Neural cell (in vitro differentiated cells): ENCODE measurements at regions not wholly inside any gene's neighbourhood (a gene's known extent, or its start where the extent isn't known, plus 50 kb on each side); places are given as distances from the start of the nearest gene placed in this dataset.

Experiments used
- H2AFZ ChIP-seq: fragments of 200-600, 300-800 bp; sonication (generic), shearing (Covaris generic); 2 replicates; pipeline ENCODE4 v1.6.0; 2014; ENCODE audit warnings: low read depth, mild to moderate bottlenecking, antibody characterized with exemption, low read length, moderate library complexity
- H3F3A ChIP-seq: fragments of 200-600 bp; shearing (Covaris generic); 2 replicates; pipeline ENCODE4 v1.6.1; 2016; ENCODE audit warnings: mild to moderate bottlenecking, moderate library complexity, mixed read lengths, antibody characterized with exemption, low read length; ENCODE audit not compliant: insufficient read depth, poor library complexity, severe bottlenecking
- H3K27ac ChIP-seq: fragments of 200-600, 300-800 bp; sonication (generic), shearing (Covaris generic); 2 replicates; pipeline ENCODE4 v1.5.1; 2014; ENCODE audit warnings: mild to moderate bottlenecking, low read length, moderate library complexity
- H3K27me3 ChIP-seq: fragments of 300-800, 200-600 bp; sonication (generic), shearing (Covaris generic); 2 replicates; pipeline ENCODE4 v1.6.0; 2014; ENCODE audit warnings: mild to moderate bottlenecking, low read depth, low read length, moderate library complexity; ENCODE audit not compliant: insufficient read depth
- H3K36me3 ChIP-seq: fragments of 300-800, 200-600 bp; sonication (generic), shearing (Covaris generic); 2 replicates; pipeline ENCODE4 v1.5.1; 2014; ENCODE audit warnings: mild to moderate bottlenecking, antibody characterized with exemption, low read length, moderate library complexity; ENCODE audit not compliant: insufficient read depth
- H3K4me2 ChIP-seq: fragments of 300-800, 200-600 bp; sonication (generic), shearing (Covaris generic); 2 replicates; pipeline ENCODE4 v1.6.0; 2014; ENCODE audit warnings: mild to moderate bottlenecking, low read length
- H3K4me3 ChIP-seq: fragments of 300-800, 200-600 bp; sonication (generic), shearing (Covaris generic); 2 replicates; pipeline ENCODE4 v1.5.1; 2014; ENCODE audit warnings: mild to moderate bottlenecking, low read length, moderate library complexity
- H3K79me2 ChIP-seq: fragments of 200-600 bp; shearing (Covaris generic); replicated peaks from 2 replicates; pipeline ENCODE4 v1.6.0; 2014; ENCODE audit warnings: mild to moderate bottlenecking, low read length, moderate library complexity; ENCODE audit not compliant: insufficient read depth
- H3K9ac ChIP-seq: fragments of 300-800, 200-600 bp; sonication (generic), shearing (Covaris generic); 2 replicates; pipeline ENCODE4 v1.6.1; 2016; ENCODE audit warnings: mild to moderate bottlenecking, low read length, mixed read lengths
- H3K9me2 ChIP-seq: fragments of 200-600 bp; shearing (Covaris generic); 2 replicates; pipeline ENCODE4 v1.6.1; 2016; ENCODE audit warnings: mild to moderate bottlenecking, low read length, mixed read lengths; ENCODE audit not compliant: insufficient read depth
- H3K9me3 ChIP-seq: fragments of 200-600, 300-800 bp; sonication (generic), shearing (Covaris generic); 2 replicates; pipeline ENCODE4 v1.6.1; 2016; ENCODE audit warnings: mild to moderate bottlenecking, mixed run types, low read length, moderate library complexity, mixed read lengths
- H4K20me1 ChIP-seq: fragments of 200-600 bp; shearing (Covaris generic); 2 replicates; pipeline ENCODE4 v1.6.1; 2016; ENCODE audit warnings: mild to moderate bottlenecking, mixed run types; ENCODE audit not compliant: insufficient read depth
- EP300 ChIP-seq: fragments of 450-650 bp; conservative IDR thresholded peaks from 2 replicates; pipeline ENCODE4 v1.6.1; 2014; ENCODE audit warnings: antibody characterized with exemption, mild to moderate bottlenecking, moderate library complexity; ENCODE audit not compliant: poor library complexity, severe bottlenecking
- EZH2 ChIP-seq: fragments of 200-600, 300-800 bp; shearing (Covaris generic), sonication (generic); IDR thresholded peaks from 2 replicates; pipeline ENCODE4 v1.6.1; 2014; ENCODE audit warnings: antibody characterized with exemption, low read length, borderline replicate concordance, mild to moderate bottlenecking; ENCODE audit not compliant: insufficient read depth, poor library complexity, severe bottlenecking
- MXI1 ChIP-seq: fragments of 450-650 bp; conservative IDR thresholded peaks from 2 replicates; pipeline ENCODE4 v1.6.1; 2014; ENCODE audit warnings: antibody characterized with exemption, mild to moderate bottlenecking; ENCODE audit not compliant: poor library complexity, severe bottlenecking
- POLR2AphosphoS5 ChIP-seq: IDR thresholded peaks from 2 replicates; pipeline ENCODE4 v1.6.1; 2012
- RAD21 ChIP-seq: fragments of 450-650 bp; conservative IDR thresholded peaks from 2 replicates; pipeline ENCODE4 v1.6.1; 2014; ENCODE audit warnings: antibody characterized with exemption, mild to moderate bottlenecking, moderate library complexity
- SMC3 ChIP-seq: fragments of 450-650 bp; conservative IDR thresholded peaks from 2 replicates; pipeline ENCODE4 v1.6.1; 2014; ENCODE audit warnings: antibody characterized with exemption, mild to moderate bottlenecking, moderate library complexity; ENCODE audit not compliant: poor library complexity
- TAF1 ChIP-seq: IDR thresholded peaks from 2 replicates; pipeline ENCODE4 v1.6.1; 2012; ENCODE audit warnings: low read depth
- TF ChIP-seq, protein P1 (sequence below): IDR thresholded peaks from 2 replicates; pipeline ENCODE4 v1.6.1; 2012; ENCODE audit warnings: borderline replicate concordance
- TF ChIP-seq, protein P2 (sequence below): fragments of 450-650 bp; IDR thresholded peaks from 2 replicates; pipeline ENCODE4 v1.5.1; 2014; ENCODE audit warnings: antibody characterized with exemption, mild to moderate bottlenecking, moderate library complexity; ENCODE audit not compliant: poor library complexity, severe bottlenecking

DNA sequence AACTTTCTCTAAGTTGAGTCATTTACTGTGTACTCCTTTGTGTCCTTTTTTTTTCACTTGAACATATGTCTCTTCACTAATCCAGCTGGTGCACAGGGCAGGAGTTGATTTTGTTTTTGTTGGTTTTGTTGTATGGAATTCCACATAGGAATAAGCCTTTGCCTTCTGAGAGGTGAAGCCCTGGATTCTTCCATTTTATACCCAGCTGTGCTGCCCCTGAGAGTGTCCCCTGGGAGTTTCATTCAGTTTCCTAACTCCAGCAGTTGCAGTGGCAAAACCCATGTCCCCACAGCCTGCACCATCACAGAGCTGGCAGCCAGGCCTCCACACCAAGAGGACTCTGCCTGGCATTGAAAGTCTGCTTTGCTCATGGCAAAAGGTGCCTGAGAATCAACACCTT, 107.3 kb upstream of the SYNDIG1 start:
- no peaks in the 10 kb centered on the region for H3F3A ChIP-seq
- no peak overlapping the region for H3K4me3 ChIP-seq

DNA sequence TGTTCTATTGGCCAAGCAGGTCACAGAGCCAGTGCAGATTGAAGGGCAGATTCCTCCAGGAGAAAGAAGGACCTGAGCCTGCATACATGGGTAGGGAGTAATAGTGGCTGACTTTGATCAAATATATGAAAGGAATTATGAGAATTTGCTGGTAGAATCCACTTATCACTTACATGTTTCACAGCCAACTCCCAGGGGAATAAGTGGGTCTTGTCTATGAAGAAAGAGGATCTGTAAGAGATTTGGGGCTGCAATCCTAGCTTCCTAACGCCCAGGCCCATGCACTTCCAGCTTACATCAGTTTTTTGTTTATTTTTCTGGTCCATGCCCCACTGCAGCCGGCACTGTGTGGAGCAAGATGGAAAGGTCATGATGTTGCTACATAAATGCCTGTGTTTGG, 107.9 kb upstream of the SYNDIG1 start:
- H3F3A ChIP-seq: no peaks in the 10 kb centered on the region
- H3K9me2 ChIP-seq: no peaks in the 10 kb centered on the region
- H3K27ac ChIP-seq: no peak overlapping the region
- no peaks in the 10 kb centered on the region for H4K20me1 ChIP-seq
- H3K27me3 ChIP-seq: no peaks in the 10 kb centered on the region
- TF ChIP-seq MXI1 (no peak), EZH2 (no peak), SMC3 (no peak), TAF1 (no peak), POLR2AphosphoS5 (no peak), RAD21 (no peak), EP300 (no peak)
- TF ChIP-seq, protein P1, sequence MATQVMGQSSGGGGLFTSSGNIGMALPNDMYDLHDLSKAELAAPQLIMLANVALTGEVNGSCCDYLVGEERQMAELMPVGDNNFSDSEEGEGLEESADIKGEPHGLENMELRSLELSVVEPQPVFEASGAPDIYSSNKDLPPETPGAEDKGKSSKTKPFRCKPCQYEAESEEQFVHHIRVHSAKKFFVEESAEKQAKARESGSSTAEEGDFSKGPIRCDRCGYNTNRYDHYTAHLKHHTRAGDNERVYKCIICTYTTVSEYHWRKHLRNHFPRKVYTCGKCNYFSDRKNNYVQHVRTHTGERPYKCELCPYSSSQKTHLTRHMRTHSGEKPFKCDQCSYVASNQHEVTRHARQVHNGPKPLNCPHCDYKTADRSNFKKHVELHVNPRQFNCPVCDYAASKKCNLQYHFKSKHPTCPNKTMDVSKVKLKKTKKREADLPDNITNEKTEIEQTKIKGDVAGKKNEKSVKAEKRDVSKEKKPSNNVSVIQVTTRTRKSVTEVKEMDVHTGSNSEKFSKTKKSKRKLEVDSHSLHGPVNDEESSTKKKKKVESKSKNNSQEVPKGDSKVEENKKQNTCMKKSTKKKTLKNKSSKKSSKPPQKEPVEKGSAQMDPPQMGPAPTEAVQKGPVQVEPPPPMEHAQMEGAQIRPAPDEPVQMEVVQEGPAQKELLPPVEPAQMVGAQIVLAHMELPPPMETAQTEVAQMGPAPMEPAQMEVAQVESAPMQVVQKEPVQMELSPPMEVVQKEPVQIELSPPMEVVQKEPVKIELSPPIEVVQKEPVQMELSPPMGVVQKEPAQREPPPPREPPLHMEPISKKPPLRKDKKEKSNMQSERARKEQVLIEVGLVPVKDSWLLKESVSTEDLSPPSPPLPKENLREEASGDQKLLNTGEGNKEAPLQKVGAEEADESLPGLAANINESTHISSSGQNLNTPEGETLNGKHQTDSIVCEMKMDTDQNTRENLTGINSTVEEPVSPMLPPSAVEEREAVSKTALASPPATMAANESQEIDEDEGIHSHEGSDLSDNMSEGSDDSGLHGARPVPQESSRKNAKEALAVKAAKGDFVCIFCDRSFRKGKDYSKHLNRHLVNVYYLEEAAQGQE: no peak
- TF ChIP-seq, protein P2, sequence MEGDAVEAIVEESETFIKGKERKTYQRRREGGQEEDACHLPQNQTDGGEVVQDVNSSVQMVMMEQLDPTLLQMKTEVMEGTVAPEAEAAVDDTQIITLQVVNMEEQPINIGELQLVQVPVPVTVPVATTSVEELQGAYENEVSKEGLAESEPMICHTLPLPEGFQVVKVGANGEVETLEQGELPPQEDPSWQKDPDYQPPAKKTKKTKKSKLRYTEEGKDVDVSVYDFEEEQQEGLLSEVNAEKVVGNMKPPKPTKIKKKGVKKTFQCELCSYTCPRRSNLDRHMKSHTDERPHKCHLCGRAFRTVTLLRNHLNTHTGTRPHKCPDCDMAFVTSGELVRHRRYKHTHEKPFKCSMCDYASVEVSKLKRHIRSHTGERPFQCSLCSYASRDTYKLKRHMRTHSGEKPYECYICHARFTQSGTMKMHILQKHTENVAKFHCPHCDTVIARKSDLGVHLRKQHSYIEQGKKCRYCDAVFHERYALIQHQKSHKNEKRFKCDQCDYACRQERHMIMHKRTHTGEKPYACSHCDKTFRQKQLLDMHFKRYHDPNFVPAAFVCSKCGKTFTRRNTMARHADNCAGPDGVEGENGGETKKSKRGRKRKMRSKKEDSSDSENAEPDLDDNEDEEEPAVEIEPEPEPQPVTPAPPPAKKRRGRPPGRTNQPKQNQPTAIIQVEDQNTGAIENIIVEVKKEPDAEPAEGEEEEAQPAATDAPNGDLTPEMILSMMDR: no peak
- H3K36me3 ChIP-seq: no peaks in the 10 kb centered on the region
- peaks cover 2% of the 10 kb centered on the region for H3K9me3 ChIP-seq
- H3K9ac ChIP-seq: no peak overlapping the region
- no peak overlapping the region for H3K4me2 ChIP-seq
- no peak overlapping the region for H3K4me3 ChIP-seq
- no peaks in the 10 kb centered on the region for H3K79me2 ChIP-seq
- H2AFZ ChIP-seq: no peak overlapping the region

More for the DNA sequence above, 107.3 kb upstream of the SYNDIG1 start:
- Histone ChIP-seq H3K27me3 (no peaks in the 10 kb centered on the region), H3K27ac (no peak overlapping the region), H3K79me2 (no peaks in the 10 kb centered on the region), H3K36me3 (no peaks in the 10 kb centered on the region), H3K4me2 (no peak overlapping the region), H4K20me1 (no peaks in the 10 kb centered on the region), H2AFZ (no peak overlapping the region), H3K9me2 (no peaks in the 10 kb centered on the region), H3K9ac (no peak overlapping the region), H3K9me3 (peaks cover 2% of the 10 kb centered on the region)
- TF ChIP-seq, protein P2: no peak
- TF ChIP-seq, protein P1: no peak
- TF ChIP-seq EP300: no peak
